Keratinocyte (primary cell): ENCODE measurements at regions not wholly inside any gene's neighbourhood (a gene's known extent, or its start where the extent isn't known, plus 50 kb on each side); places are given as distances from the start of the nearest gene placed in this dataset.
A peak's percentile ranks its signal among the peaks of the same experiment; 100 is the strongest.
"Not testable (repeated sequence)": the region's sequence is repeated elsewhere in the genome, so short reads cannot be mapped to it uniquely, and the experiment has no call there.

Source experiments
- DNase-seq: peaks from one replicate; pipeline ENCODE4 v3.0.0-alpha.2; 2011; ENCODE audit warnings: low read depth, missing footprints, low spot score
- FAIRE-seq: peaks from 2 replicates; lab custom pipeline; 2011; peaks lifted over from hg19 to GRCh38; lab: Jason Lieb, UNC
- H2AFZ ChIP-seq: 2 replicates; pipeline ENCODE4 v1.6.0; 2012; ENCODE audit warnings: low read length, control low read depth, inconsistent platforms; ENCODE audit not compliant: control insufficient read depth
- H3K27ac ChIP-seq: 2 replicates; pipeline ENCODE4 v1.5.1; 2011; ENCODE audit warnings: low read length; ENCODE audit not compliant: control insufficient read depth, insufficient read depth
- H3K27me3 ChIP-seq: 3 replicates; pipeline ENCODE4 v1.6.0; 2011; ENCODE audit warnings: low read length; ENCODE audit not compliant: control insufficient read depth, insufficient read depth; ENCODE audit errors: extremely low read depth
- H3K36me3 ChIP-seq, 2 experiments: 2 replicates in 1 of 2; 3 replicates in 1 of 2; pipeline ENCODE4 v1.5.1; 2011; ENCODE audit warnings: low read length in 2 of 2, mild to moderate bottlenecking in 1 of 2; ENCODE audit not compliant: control insufficient read depth in 2 of 2, insufficient read depth in 2 of 2; ENCODE audit errors: extremely low read depth in 1 of 2
- H3K4me1 ChIP-seq: 3 replicates; pipeline ENCODE4 v1.5.1; 2011; ENCODE audit warnings: low read length; ENCODE audit not compliant: control insufficient read depth, insufficient read depth; ENCODE audit errors: extremely low read depth
- H3K4me2 ChIP-seq: 3 replicates; pipeline ENCODE4 v1.6.0; 2011; ENCODE audit warnings: low read depth, low read length; ENCODE audit not compliant: control insufficient read depth, insufficient read depth; ENCODE audit errors: extremely low read depth
- H3K4me3 ChIP-seq, 3 experiments: fragments of 200-600 bp in 1 of 3; sonication (generic) in 1 of 3; 2 replicates in 2 of 3; 3 replicates in 1 of 3; pipeline ENCODE4 v1.5.1; 2011 to 2016; ENCODE audit warnings: low read length in 3 of 3, mild to moderate bottlenecking in 3 of 3, control low read depth in 2 of 3, inconsistent platforms in 1 of 3, low read depth in 1 of 3, mixed read lengths in 1 of 3, mixed run types in 1 of 3, moderate library complexity in 1 of 3; ENCODE audit not compliant: control insufficient read depth in 2 of 3, insufficient read depth in 2 of 3; ENCODE audit errors: extremely low read depth in 1 of 3
- H3K79me2 ChIP-seq: 2 replicates; pipeline ENCODE4 v1.6.0; 2012; ENCODE audit warnings: low read length; ENCODE audit not compliant: control insufficient read depth, insufficient read depth
- H3K9ac ChIP-seq: 3 replicates; pipeline ENCODE4 v1.6.0; 2011; ENCODE audit warnings: low read length; ENCODE audit not compliant: control insufficient read depth, insufficient read depth; ENCODE audit errors: extremely low read depth
- H3K9me1 ChIP-seq: 3 replicates; pipeline ENCODE4 v1.6.0; 2011; ENCODE audit warnings: low read length; ENCODE audit not compliant: control insufficient read depth, insufficient read depth; ENCODE audit errors: extremely low read depth
- H3K9me3 ChIP-seq: 2 replicates; pipeline ENCODE4 v1.5.1; 2012; ENCODE audit warnings: low read depth, low read length; ENCODE audit not compliant: control insufficient read depth
- H4K20me1 ChIP-seq: 3 replicates; pipeline ENCODE4 v1.6.0; 2011; ENCODE audit warnings: low read length; ENCODE audit not compliant: control insufficient read depth, insufficient read depth; ENCODE audit errors: extremely low read depth
- CTCF ChIP-seq, 3 experiments: IDR thresholded peaks in 1 of 3; conservative IDR thresholded peaks in 1 of 3; optimal IDR thresholded peaks in 1 of 3; 2 replicates in 2 of 3; 3 replicates in 1 of 3; pipeline versions ENCODE3 to v1.5.1; 2011; ENCODE audit warnings: low read length in 3 of 3, mild to moderate bottlenecking in 3 of 3, moderate library complexity in 2 of 3, control low read depth in 1 of 3, inconsistent platforms in 1 of 3; ENCODE audit not compliant: insufficient read depth in 2 of 3; ENCODE audit errors: extremely low read depth in 1 of 3
- EZH2 ChIP-seq: IDR thresholded peaks from one replicate; pipeline ENCODE4 v1.6.1; 2012; ENCODE audit warnings: inconsistent platforms, mild to moderate bottlenecking, low read length, moderate library complexity
- dilution Hi-C: fragments of 300-500 bp; cut with MboI; formaldehyde crosslinking; loops from one replicate; pipeline ENCODE4 v1.7.0; 2020; ENCODE audit warnings: low sequenced_read_pairs; ENCODE audit not compliant: extremely low pct_ligation_motif_present

GRCh38 chr4:149914119-149915115 is 98.8 kb upstream of the IQCM start:
- Histone ChIP-seq H3K79me2 (no peaks in the 10 kb centered on the region), H3K9me3 (no peaks in the 10 kb centered on the region), H4K20me1 (no peaks in the 10 kb centered on the region), H3K27me3 (no peaks in the 10 kb centered on the region), H3K9me1 (no peaks in the 10 kb centered on the region), H3K36me3 (no peaks in the 10 kb centered on the region), H2AFZ (no peak overlapping the region), H3K4me1 (no peaks in the 10 kb centered on the region), H3K9ac (no peak overlapping the region), H3K4me3 (no peak overlapping the region), H3K27ac (no peak overlapping the region), H3K4me2 (no peak overlapping the region)
- TF ChIP-seq EZH2 (no peak), CTCF (optimal IDR thresholded peaks at IDR 0.05 in 1 of 3, IDR thresholded peaks at IDR 0.05 in 1 of 3, conservative IDR thresholded peaks at IDR 0.05 in 1 of 3; ENCODE audit: extremely low read depth in 1 of 3, insufficient read depth in 2 of 3, low read length in 3 of 3) (peak; percentile 58 to 69 (median 67))
- FAIRE-seq = peak; percentile 55
- DNase-seq = no peak
- dilution Hi-C loops = no loop called here

GRCh38 chr4:149915735-149916134 is 100.1 kb upstream of the IQCM start:
- H3K9ac ChIP-seq, H3K9me1 ChIP-seq, H2AFZ ChIP-seq, H3K79me2 ChIP-seq, dilution Hi-C loops, H4K20me1 ChIP-seq, H3K27ac ChIP-seq, H3K4me2 ChIP-seq, H3K36me3 ChIP-seq, H3K4me3 ChIP-seq, H3K9me3 ChIP-seq, H3K4me1 ChIP-seq, DNase-seq, H3K27me3 ChIP-seq, FAIRE-seq: not testable (repeated sequence)
